Thyroid gland (tissue), 4 donors: ENCODE measurements at regions not wholly inside any gene's neighbourhood (a gene's known extent, or its start where the extent isn't known, plus 50 kb on each side); places are given as distances from the start of the nearest gene placed in this dataset.

Source experiments
- DNase-seq, 2 donors: peaks; one replicate each; pipeline ENCODE4 v3.0.0-alpha.2; 2019
- H3K27ac ChIP-seq, 3 donors: fragments of 200-600 bp; sonication (generic); 1 replicate in 2 of 3; 2 replicates in 1 of 3; pipeline ENCODE4 v1.5.1; 2016 to 2019; ENCODE audit warnings: mild to moderate bottlenecking in 1 of 3, moderate library complexity in 1 of 3
- H3K27me3 ChIP-seq: fragments of 200-600 bp; sonication (generic); one replicate; pipeline ENCODE4 v1.5.1; 2019
- H3K36me3 ChIP-seq, 2 donors: fragments of 200-600 bp; sonication (generic); one replicate each; pipeline ENCODE4 v1.5.1; 2016 to 2019
- H3K4me1 ChIP-seq, 2 donors: fragments of 200-600 bp; sonication (generic); one replicate each; pipeline ENCODE4 v1.5.1; 2017 to 2019
- H3K4me3 ChIP-seq, 3 donors: fragments of 200-600 bp; sonication (generic); replicated peaks in 1 of 3; 1 replicate in 2 of 3; 2 replicates in 1 of 3; pipeline ENCODE4 v1.5.1; 2016; ENCODE audit warnings: mild to moderate bottlenecking in 1 of 3
- H3K9me3 ChIP-seq: fragments of 200-600 bp; sonication (generic); one replicate; pipeline ENCODE4 v1.5.1; 2017
- CTCF ChIP-seq, 6 experiments: fragments of 200-600 bp in 3 of 6; fragments of 450-650 bp in 3 of 6; sonication (generic) in 3 of 6; IDR thresholded peaks; one replicate each; pipeline ENCODE4 v1.5.1; 2016 to 2019; ENCODE audit warnings: antibody characterized with exemption in 6 of 6, mild to moderate bottlenecking in 2 of 6, inconsistent platforms in 1 of 6, moderate library complexity in 1 of 6
- POLR2A ChIP-seq, 2 donors: fragments of 450-650 bp; IDR thresholded peaks; one replicate each; pipeline ENCODE4 v1.6.1; 2017; ENCODE audit warnings: antibody characterized with exemption in 2 of 2, mild to moderate bottlenecking in 2 of 2, moderate library complexity in 1 of 2
- WGBS, 2 donors: methylation state at CpG; one replicate each; pipeline ENCODE4 v1.1.5; 2017; 5-methylcytosine and 5-hydroxymethylcytosine counted together
- intact Hi-C: fragments of 100-400 bp; cut with DNase I; formaldehyde crosslinking; loops from one replicate; pipeline ENCODE4 v1.15.1; 2023

GRCh38 chr22:49440931-49441330 is 386.7 kb downstream of the BRD1 start:
- Histone ChIP-seq H3K27me3 (no peaks in the 10 kb centered on the region), H3K4me3 (no peak overlapping the region), H3K4me1 (no peaks in the 10 kb centered on the region), H3K9me3 (no peaks in the 10 kb centered on the region), H3K36me3 (no peaks in the 10 kb centered on the region), H3K27ac (no peak overlapping the region)
- 89 to 94% methylated on average over 23 of the region's 23 CpGs for WGBS, 2 donors
- intact Hi-C loops: no loop called here
- no peak for DNase-seq
- TF ChIP-seq CTCF (IDR thresholded peaks at IDR 0.05): no peak
- TF ChIP-seq POLR2A (IDR thresholded peaks at IDR 0.05): no peak

GRCh38 chr22:49439373-49439772 is 388.3 kb downstream of the BRD1 start:
- H3K9me3 ChIP-seq: no peaks in the 10 kb centered on the region
- no peak overlapping the region for H3K27ac ChIP-seq
- no peaks in the 10 kb centered on the region for H3K4me1 ChIP-seq
- TF ChIP-seq CTCF (IDR thresholded peaks at IDR 0.05) (no peak), POLR2A (IDR thresholded peaks at IDR 0.05) (no peak)
- intact Hi-C loops: no loop called here
- H3K27me3 ChIP-seq: no peaks in the 10 kb centered on the region
- H3K36me3 ChIP-seq: no peaks in the 10 kb centered on the region
- DNase-seq: no peak
- H3K4me3 ChIP-seq: no peak overlapping the region
- 89 to 92% methylated on average over 10 of the region's 10 CpGs for WGBS, 2 donors

DNA sequence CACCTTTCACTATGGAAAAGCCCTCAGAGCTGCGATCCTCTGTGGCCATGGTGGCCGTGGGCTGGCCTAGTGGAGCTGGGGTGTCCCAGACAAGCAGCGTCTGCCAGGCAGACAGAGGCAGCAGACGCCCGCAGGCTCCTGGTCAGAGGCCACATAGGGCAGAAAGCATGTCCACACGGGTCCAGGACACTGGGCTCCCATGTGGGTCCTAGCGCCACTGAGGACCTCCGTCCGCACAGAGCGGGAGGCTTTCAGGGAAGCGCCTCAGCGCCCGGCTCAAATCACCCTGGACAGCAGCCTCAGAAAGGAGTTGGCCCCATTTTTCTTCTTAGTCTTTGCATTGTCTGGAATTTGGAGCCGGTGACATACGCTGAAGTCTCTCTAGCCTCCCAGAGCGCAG is 389.7 kb downstream of the BRD1 start:
- Histone ChIP-seq H3K4me1 (no peaks in the 10 kb centered on the region), H3K27ac (no peak overlapping the region), H3K4me3 (no peak overlapping the region), H3K9me3 (no peaks in the 10 kb centered on the region), H3K36me3 (no peaks in the 10 kb centered on the region), H3K27me3 (no peaks in the 10 kb centered on the region)
- no peak for TF ChIP-seq POLR2A (IDR thresholded peaks at IDR 0.05)
- no peak for TF ChIP-seq CTCF (IDR thresholded peaks at IDR 0.05)
- WGBS, 2 donors: 79 to 94% methylated on average over 13 to 16 of the region's 16 CpGs
- intact Hi-C loops: no loop called here
- DNase-seq: no peak

DNA sequence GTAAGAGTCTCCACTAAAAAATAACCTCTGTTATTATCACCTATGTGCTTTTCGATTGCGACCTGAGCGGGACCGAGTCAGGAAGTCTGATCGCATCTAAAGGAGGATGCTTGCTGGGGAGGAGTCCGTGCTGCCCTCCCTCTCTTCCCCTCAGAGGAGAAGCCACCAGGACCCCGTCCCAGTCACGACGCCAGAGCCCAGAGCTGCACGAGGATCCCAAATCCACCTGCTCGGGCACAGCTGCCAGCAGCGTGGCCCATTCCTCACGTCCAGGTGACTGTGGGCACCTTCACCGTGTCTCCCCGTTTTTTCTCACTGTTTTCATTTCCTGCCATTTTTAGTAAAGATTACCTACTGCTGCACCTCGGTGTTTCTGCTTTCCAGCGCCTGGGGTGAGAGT is 390.3 kb downstream of the BRD1 start:
- intact Hi-C loops: no loop called here
- Histone ChIP-seq H3K27ac (no peak overlapping the region), H3K36me3 (no peaks in the 10 kb centered on the region), H3K4me3 (no peak overlapping the region), H3K9me3 (no peaks in the 10 kb centered on the region), H3K4me1 (no peaks in the 10 kb centered on the region), H3K27me3 (no peaks in the 10 kb centered on the region)
- TF ChIP-seq POLR2A (IDR thresholded peaks at IDR 0.05) (no peak), CTCF (IDR thresholded peaks at IDR 0.05) (no peak)
- WGBS, 2 donors: 87 to 90% methylated on average over 17 of the region's 17 CpGs
- DNase-seq: no peak

GRCh38 chr22:49436056-49436455 is 391.6 kb downstream of the BRD1 start:
- TF ChIP-seq POLR2A (IDR thresholded peaks at IDR 0.05) (no peak), CTCF (IDR thresholded peaks at IDR 0.05) (no peak)
- 75 to 89% methylated on average over 11 of the region's 11 CpGs for WGBS, 2 donors
- H3K4me1 ChIP-seq: no peaks in the 10 kb centered on the region
- intact Hi-C loops: no loop called here
- no peak overlapping the region for H3K4me3 ChIP-seq
- no peak overlapping the region for H3K27ac ChIP-seq
- no peak for DNase-seq
- no peaks in the 10 kb centered on the region for H3K36me3 ChIP-seq
- H3K27me3 ChIP-seq: no peaks in the 10 kb centered on the region
- H3K9me3 ChIP-seq: no peaks in the 10 kb centered on the region
